GM19455 (cell line): ENCODE measurements at regions not wholly inside any gene's neighbourhood (a gene's known extent, or its start where the extent isn't known, plus 50 kb on each side); places are given as distances from the start of the nearest gene placed in this dataset.

Source experiments
- ATAC-seq: cut with Tn5 transposase; IDR thresholded peaks from one replicate; pipeline ENCODE4 v1.9.1; 2021; ENCODE audit not compliant: unreplicated experiment

DNA sequence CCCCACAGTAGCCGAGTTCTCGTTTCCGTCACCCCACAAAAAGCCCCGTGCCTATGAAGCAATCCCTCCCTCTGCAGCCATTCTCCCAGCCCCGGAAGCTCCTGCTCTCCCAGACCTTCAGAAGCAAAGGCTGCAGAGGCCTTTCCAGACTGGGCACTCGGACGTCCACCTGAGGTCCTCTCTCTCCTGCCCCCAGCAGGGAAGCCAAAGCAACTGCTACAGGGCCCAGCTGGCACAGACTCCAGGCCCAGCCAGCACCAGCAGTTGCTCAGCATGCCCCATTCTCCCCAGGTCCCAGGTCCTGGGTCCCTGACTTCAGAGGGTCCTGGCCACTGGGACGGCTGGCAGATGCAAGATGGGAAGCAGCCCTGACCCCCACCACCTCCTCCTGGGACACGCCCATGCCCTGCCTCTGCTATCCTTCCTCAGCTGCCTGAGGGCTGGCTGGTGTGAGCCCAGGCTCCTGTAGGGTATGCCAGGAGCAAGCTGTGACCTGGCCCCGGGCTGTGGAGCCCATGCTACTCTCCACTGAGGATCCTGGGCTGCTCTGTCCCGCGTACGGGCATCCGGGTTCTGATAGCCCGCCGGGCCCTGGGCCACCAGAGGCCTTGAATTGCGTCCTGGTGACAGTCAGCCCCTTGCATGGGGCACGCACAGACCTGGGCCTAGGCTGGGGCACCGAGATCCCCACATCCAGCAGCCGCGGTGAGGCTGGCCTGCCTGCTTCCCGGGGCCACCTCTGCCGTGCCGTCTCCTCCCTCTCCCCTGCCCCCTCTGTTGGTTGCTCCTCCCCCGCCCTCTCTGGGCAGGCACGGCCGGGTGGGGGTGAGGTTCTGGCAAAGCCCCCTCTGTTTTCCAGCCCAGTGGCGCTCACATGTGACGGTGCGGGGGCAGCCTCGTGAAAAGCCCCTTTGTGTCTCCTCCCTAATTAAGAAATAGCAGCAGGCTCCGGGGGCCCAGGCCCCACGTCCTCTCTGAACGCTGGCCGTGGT, 1310.3 kb downstream of the BRD1 start:
- ATAC-seq: no peak

DNA sequence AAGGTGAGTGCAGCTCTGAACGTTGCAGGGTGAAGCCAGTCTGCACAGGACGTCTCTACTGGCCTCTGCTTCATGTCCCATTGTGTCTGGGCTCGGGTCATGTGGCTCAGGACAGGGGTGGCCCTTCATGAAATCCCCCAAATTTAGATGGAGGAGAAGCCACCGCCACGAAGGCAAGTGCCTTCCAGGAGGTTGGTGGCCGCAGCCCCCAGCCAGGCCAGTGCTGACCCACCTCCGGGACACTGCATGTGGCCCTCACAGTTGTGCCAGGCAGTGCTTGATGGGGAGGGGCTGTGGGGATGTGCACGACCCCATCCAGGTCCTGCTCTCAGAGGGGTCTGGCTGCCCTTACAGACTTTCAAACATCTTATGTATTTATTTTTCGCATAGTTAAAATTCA, 1311.1 kb downstream of the BRD1 start:
- no peak for ATAC-seq

DNA sequence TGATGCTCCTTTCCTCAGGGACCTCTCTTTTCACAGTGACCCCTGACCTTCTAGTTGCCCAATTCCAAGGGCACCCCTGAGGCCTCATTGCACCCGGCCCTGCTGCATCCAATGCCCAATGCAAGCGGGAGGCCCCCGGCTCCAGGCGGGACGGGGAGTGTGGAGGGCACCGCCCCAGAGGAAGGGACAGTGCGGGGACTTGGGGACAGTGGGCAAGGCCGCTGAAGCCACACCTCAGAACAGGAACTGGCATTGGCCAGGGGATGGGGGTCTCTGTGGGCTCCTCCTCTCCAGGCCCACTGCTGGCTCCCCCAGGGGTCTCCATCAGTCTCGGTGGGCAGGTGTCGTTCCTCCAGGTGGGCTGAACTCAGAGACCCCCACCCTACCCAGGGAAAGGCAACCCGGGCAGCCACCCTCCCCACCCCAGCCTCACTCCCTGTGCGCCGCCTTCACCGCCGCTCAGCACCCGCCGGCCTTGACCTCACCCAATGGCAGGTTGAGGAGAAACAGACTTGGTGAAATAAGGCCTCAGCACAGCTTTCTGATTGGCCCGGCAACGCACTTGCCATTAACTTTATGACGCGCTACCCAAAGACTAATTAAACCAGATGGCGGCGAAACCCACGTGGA, 1312.0 kb downstream of the BRD1 start:
- ATAC-seq: no peak

DNA sequence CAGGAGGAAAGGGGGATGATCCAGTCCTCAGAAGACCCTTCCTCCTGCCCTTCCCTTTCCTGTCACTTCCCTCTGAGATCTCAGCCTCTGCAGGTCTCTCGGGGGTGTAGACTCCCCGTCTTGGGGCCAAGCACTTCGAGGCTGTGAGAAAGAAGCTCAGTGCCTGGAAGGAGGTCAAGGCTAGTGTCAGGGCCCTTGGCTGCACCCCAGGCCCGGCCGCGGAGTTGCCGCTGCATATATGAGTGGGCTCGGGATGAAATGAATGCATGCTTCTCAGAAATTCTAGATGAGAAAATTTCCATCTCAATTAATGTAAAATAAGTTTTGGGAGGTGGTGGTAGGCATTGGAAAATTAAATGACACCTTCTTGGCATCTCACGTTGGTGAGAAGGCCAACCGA, 1313.7 kb downstream of the BRD1 start:
- no peak for ATAC-seq

- ATAC-seq: no peak
These were observed 1314.2 kb downstream of the BRD1 start for GRCh38 chr22:48513446-48513845.

GRCh38 chr22:48511781-48512327, 1315.8 kb downstream of the BRD1 start:
- no peak for ATAC-seq

DNA sequence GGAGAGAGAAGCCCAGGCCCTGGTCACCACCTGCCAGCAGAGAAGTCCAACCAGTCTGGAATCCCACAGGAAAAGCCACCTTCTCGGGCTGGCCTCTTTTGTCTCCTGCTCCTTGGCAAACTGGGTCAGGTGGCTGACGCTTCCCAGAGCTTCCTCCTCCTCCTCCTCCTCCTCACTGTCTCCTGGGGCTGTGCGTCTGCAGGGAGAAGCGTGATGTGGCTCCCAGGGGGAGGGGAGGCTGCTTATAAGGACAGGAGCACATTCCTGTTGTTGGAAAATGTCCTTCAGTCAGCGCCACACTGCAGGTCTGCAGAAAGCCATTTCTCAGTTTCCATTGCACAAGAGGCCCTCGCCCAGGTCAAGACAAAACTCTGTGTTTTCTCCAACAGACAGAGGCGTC, 1316.5 kb downstream of the BRD1 start:
- ATAC-seq: no peak

GRCh38 chr22:48510599-48510998, 1317.1 kb downstream of the BRD1 start:
- no peak for ATAC-seq

- no peak for ATAC-seq
These were observed 1319.9 kb downstream of the BRD1 start for GRCh38 chr22:48507595-48508350.

DNA sequence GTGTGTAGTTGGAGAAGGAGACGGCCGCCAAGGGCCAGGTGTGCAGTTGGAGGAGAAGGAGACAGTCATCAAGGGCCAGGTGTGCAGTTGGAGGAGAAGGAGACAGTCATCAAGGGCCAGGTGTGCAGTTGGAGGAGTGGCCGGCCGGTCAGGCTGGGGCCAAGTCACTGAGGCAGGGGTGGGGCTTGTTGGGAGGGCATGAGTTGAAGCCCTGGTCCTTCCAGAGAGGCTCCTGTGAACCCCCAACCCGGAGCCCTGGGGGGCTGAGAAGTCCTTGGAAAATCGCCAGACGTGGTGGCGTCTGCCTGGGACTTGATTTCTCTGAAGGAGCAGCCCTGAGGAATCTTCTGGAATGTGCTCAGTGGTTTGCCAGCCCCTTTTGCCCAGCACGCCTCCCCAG, 1320.5 kb downstream of the BRD1 start:
- ATAC-seq: no peak

GRCh38 chr22:48506506-48507145, 1321.0 kb downstream of the BRD1 start:
- ATAC-seq: no peak

GRCh38 chr22:48505891-48506290, 1321.8 kb downstream of the BRD1 start:
- no peak for ATAC-seq

DNA sequence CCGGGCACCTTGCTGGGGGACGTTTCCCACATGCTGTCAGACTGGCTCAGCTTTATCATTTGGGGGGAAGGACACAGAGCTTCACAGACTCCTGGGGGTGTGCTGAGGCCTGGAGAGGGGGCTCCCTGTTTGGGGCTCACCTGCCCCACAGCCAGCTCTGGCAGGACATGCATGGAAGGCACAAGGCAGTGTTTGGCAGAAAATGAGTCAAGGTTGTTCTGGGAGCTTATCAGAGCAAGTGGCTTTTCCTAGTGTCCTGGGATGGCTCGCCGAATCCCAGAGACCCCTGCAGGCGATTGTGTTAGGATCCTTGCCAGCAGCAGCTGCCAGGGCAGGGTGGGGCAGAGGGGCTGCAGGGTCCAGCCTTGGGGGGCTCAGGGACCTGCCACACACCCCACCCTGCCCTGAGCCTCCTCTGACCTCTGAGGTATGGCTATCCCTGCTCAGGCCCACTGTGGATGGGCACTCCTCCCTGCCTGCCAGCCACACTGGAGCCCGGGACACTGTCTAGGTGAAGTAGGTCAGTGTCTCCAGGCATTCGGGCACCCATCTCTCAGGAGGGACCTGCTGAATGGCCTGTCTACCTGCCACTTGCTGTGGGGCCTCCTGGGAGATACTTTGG, 1323.0 kb downstream of the BRD1 start:
- ATAC-seq: no peak

DNA sequence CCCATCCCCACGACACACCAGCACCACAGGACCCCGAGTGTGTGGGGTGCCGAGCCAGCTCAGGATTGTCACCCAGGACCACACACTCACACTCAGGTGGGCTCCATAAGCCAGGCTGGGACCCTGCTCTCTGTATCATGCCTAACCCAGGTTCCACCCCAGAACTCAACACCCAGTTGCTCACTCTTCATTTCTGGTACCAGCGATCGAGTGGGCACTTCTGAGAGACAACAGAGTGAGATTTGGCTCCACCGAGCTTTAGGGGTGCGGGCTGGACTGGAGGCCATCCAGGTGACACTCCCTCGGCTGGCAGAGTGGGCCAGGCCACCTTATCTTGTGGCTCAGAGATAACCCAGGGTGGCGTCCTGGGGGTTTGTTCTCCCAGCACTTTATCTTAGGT, 1323.8 kb downstream of the BRD1 start:
- no peak for ATAC-seq

GRCh38 chr22:48503035-48503625, 1324.5 kb downstream of the BRD1 start:
- ATAC-seq: no peak

DNA sequence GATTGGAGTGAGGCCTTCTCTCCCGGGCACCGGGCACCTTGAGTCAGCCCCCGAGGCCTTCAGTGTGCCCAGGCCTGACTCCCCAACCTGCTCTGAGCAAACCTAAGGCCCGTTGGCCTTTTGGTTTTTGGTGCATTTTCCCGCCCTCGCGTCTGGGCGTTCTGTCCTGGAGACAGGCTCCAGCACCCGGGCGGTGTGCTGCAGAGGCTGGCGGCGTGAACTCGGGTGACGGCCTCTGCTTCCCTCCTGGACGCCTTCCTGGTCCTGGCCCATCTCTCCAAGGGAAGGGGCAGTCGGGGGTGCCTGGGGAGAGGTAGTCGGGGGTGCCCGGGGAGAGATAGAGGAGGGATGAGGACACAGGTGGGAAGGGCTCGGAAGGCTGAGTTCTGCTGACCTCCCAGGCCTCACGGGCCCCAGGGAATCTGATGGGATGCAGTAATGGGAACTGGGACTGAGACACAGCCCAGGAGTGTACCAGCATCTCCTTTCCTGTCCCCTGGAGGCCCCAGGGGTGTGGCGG, 1326.4 kb downstream of the BRD1 start:
- ATAC-seq: no peak

GRCh38 chr22:48500471-48501230, 1327.0 kb downstream of the BRD1 start:
- no peak for ATAC-seq

DNA sequence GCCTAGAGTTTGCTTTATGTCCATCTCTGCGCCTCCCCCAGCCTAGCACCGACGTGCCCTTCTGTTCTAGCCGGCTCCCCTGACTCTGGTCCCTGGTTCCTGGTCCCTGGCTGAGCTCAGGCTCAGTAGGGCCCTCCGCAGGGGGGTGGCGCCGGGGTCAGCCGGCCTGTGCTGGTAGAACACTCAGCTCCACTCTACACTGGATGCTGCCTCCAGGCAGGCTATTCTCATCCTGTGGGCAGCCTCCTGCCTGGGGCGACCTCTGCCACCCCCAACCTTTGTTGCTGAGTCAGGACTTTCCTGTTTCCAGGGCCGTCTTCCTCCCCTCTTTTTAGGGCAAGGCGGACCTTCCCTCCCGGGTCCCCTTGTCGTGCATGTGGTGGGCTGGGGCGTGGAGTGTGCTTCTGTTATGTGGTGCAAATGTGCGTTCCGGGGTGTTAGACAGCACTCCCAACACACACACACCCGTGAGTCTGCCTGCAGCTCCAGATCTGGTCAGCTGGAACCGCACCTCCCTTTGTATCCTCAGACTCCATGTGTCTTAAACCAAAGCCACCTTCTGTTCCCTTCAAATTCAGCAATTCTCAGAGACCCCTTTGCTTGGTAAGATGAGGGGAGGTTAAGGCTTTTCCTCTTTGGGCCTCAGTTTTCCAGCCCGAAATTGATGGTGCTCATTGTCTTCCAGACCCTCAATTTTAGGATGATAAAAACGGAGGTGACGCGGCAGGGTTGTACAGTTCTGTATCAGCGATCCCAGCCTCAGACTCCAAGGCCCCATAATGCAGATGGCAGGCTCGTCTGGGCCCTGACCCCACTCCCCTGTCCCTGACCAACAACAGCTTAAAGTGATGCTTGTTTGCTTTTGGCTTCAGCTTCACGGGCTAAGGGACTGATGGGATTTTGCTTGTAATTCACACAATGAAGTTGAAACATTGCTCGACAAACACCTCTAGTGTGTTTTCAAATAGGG, 1327.9 kb downstream of the BRD1 start:
- no peak for ATAC-seq
